ENCODE measurements at regions not wholly inside any gene's neighbourhood (a gene's known extent, or its start where the extent isn't known, plus 50 kb on each side); places are given as distances from the start of the nearest gene placed in this dataset.

DNA sequence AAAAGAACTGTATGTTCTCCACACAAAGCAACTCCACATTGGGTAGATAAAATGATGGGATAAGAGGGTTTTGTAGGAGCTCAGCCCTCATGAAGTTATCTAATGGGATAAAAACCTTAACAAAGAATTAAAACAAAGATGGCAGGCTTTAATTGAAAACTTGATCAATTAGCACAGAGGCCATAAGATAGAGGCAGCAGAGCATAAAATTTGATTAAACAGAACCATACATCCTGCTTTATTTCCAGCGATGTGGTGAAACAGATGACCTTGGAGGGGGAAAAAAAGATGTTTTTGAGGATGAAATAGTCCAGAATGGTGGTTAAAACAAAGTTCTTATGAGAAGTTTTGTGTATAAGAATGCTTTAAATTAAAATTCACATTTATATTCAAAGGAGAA lies 130.9 kb upstream of the ALCAM start:
- TF ChIP-seq POLR2A (IDR thresholded peaks at IDR 0.05): no peak
- no peak for TF ChIP-seq CTCF (IDR thresholded peaks at IDR 0.05)
- no peak for TF ChIP-seq POLR2AphosphoS5 (IDR thresholded peaks at IDR 0.05; ENCODE audit: insufficient read depth in 1 of 2, low read depth in 1 of 2)
